OCI-LY1 (cell line): ENCODE measurements at regions not wholly inside any gene's neighbourhood (a gene's known extent, or its start where the extent isn't known, plus 50 kb on each side); places are given as distances from the start of the nearest gene placed in this dataset.

Experiments used
- EZH2 ChIP-seq: fragments of 200-600 bp; sonication (generic), shearing (Covaris generic); IDR thresholded peaks from 2 replicates; pipeline ENCODE4 v1.8.0; 2017; ENCODE audit warnings: borderline replicate concordance, mixed run types, mild to moderate bottlenecking, antibody characterized with exemption, low read length, moderate library complexity, mixed read lengths
- TF ChIP-seq, protein P1 (sequence below): fragments of 200-600 bp; sonication (generic), shearing (Covaris generic); IDR thresholded peaks from 2 replicates; pipeline ENCODE4 v1.5.1; 2017; ENCODE audit warnings: mild to moderate bottlenecking, antibody characterized with exemption, low read length, moderate library complexity, mixed read lengths

DNA sequence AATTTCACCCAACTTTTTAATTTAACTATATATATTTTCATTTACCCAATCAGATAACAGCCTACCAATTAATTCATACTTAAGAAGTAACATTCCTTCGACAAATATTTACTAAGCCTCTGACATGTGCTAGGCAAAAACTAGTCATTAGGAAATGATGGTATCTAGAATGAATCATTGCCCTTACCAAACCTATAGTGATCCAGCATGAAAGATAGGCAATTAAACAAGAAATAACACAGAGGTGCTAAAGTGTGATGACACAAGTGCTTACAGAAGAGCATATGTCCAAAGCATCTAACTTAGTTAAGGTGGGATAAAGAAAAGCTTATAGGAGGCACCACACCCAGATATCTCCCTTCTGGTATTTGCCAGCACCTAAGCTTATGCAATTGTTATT lies 166.5 kb upstream of the RASSF8 start:
- TF ChIP-seq, protein P1, sequence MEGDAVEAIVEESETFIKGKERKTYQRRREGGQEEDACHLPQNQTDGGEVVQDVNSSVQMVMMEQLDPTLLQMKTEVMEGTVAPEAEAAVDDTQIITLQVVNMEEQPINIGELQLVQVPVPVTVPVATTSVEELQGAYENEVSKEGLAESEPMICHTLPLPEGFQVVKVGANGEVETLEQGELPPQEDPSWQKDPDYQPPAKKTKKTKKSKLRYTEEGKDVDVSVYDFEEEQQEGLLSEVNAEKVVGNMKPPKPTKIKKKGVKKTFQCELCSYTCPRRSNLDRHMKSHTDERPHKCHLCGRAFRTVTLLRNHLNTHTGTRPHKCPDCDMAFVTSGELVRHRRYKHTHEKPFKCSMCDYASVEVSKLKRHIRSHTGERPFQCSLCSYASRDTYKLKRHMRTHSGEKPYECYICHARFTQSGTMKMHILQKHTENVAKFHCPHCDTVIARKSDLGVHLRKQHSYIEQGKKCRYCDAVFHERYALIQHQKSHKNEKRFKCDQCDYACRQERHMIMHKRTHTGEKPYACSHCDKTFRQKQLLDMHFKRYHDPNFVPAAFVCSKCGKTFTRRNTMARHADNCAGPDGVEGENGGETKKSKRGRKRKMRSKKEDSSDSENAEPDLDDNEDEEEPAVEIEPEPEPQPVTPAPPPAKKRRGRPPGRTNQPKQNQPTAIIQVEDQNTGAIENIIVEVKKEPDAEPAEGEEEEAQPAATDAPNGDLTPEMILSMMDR, result no peak
- no peak for TF ChIP-seq EZH2
